Right renal pelvis (tissue), 4 donors: ENCODE measurements at regions not wholly inside any gene's neighbourhood (a gene's known extent, or its start where the extent isn't known, plus 50 kb on each side); places are given as distances from the start of the nearest gene placed in this dataset.

Experiments
- DNase-seq, 4 donors: peaks; one replicate each; pipeline ENCODE4 v3.0.0-alpha.2; 2013; ENCODE audit warnings: low read depth in 4 of 4, low spot score in 3 of 4, missing footprints in 1 of 4

DNA sequence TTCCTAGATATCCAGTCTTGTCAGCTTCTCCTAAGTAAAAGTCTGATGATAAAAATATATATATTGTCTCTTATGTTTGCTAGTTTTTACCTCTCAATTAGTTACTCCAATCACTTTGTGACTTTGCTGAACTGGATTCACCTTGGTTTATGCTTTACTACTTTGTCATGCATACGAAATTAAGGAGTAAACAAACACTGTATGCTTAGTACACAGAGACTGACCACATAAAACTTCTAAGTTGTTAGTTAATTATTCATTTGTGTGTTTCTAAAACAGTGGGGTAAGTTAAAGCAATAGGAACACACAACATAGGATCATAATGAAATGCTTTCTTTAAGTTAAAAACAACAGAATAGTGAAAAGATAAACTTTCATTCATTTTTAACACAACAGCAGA lies 877.3 kb upstream of the MAP3K7 start:
- DNase-seq = no peak

DNA sequence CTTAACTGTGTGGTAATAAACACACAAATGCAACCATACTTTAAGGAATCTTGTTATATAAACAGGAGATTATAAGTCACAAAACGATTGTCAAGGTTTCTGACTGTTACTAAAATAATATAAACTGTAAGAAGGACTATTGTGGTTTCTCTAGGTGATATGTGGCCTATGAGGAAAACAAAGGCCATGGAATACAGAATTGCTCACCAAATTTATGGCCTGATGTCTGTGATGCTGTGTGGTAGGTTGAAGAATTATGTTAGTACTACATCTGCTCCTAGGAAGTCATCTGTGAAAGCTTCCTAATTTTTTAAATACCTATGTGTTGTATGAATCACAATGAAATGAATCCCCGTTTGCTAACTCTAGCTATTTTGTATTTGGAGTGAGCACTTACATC lies 875.4 kb upstream of the MAP3K7 start:
- no peak for DNase-seq

DNA sequence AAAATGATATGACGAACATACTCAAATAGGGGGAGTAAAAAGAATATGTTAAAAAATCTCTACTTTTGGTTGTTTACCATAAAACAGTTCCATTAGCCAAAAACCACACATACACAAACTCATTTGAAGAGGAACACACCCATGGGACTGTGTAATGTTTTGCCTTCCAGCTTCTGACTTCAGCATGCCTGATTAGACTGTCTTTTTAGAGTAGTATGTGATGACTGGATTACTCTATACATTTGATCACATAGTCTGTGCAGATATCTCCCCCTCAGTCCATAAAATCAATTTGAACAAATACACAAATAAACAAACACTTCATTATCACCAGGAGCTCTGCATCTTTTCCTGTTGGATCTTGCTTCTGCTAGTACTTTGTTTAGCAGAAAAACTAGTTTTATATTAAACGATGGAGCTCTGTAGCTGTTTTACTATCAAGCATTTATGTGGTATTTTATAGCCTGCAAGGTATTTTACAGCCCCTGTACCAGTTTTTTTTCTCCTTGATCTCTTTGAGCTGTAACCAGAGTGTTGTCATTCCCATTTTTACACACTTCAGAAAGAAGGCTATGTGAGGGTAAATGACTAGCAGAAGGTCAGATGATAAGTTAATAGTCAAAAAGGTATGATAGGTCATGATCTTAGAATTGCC lies 866.5 kb upstream of the MAP3K7 start:
- DNase-seq = no peak

DNA sequence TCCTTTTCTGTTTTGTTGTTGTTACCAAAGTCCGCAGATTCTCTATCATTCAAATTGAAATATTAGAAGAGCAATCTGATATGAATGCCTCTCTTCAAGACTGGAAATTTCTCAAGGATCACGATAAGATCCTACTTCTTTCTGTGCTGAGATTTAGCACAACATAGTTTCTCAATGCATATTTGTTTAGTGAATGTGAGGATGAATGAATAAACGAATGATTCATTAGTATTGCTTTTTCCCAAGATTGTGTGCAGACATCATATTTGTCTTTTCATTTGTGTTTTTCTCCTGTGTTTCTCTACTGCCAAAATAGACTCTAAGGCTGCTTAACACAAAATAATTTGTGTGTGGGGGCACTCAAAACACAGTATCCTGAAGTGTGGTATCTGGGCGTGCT lies 862.7 kb upstream of the MAP3K7 start:
- DNase-seq = no peak

DNA sequence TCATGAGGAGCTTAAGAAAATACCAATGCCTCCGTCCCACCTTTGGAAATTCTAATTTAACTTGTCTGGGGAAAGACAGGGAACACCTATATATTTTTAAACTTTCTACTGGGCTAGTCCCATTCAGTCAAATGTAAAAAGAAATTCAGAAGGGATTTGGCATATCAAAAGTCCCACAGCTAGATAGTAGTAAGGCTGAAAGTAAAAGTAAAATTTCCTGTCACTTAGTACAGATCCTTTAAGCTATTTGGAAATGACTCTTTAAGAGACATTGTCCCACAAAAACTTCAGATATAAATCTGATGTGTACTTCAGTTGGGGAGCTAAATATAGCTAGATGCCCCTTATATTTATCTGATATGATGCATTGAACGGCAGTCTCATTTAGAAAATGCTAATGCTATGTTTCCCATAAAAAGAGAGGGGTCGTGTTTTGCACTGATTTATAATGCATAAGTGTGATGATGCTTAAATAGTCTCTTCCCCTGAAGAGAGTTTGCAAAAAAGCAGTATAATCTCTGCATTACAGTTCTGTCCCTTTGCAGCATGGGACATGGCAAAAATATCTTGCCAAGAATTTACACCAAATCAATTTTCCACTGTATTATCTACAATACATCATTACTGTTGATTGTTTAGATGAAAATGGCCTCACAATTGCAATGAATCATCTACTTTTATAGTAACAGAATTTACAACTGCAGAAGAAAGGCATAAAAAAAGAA lies 860.8 kb upstream of the MAP3K7 start:
- no peak for DNase-seq

DNA sequence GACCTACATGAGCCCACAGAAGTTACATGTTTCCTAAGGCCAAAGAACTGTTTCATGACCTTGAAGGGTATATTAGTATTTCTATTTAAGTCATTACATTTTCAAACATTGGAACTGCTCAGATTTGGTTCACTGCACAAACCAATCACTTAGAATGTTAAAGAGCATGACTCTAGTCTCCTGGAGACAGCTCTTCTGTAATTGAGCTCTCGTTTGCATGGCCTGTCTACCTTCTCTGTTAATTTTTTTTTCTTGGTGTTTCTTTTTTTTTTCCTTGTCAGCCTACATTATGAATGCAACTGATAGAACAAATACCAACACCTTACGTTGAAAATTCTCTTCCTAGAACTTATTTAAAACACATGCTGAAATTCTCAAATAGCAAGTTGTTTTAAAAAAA lies 860.2 kb upstream of the MAP3K7 start:
- DNase-seq = no peak

DNA sequence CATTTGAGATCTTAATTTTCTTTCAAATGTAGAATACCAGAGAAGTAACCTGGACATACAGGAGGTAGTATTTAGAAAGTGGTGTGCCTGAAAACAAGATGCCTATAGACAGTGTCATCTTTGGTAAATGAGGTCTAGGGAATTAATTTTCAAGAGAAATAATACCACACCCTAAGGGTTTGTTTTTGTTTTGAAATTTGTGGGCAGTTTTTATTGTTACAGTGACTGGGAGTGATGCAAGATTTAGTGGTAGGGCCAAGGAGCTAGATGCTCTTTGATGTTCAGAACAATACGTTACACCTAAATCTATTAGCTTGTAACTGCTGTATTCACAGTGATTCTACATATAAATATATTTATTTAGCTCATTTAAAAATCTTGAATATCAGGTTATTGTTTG lies 856.5 kb upstream of the MAP3K7 start:
- no peak for DNase-seq

DNA sequence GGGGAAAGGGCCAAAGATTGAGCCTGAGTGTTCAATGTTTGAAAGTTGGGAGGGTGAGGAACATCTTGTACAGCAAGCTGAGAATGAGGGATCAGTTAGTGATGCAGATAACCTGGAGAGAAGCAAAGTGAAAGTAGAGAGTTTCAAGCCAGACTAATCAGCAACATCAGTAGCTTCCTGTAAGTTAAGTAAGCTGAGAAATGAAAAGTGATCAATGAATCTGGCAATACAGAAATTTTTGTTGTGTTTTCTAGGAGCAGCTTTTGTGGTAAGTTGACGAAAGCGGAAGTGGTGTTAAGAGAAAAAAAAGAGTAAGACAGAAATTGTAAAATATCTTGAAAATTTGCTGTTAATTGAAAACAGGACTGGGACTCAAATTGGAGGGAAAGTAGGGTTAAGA lies 855.5 kb upstream of the MAP3K7 start:
- no peak for DNase-seq

DNA sequence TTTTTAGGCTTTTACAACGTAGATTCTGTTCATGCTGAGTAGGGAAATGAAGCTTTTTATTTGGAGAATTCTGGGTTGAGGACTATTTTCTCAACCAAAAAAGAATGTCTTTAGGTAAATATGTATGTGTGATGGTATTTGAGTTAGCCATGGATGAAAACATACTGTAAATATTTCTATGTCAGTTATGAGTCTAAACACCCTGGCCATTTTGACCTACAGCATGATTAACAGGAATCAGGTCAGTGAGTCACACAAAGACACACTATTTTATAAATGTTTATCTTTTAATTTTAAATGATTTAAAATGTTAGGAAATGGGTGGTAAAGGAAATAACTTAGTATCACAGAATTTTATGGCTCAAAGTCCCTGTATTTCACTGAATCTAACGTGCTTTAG lies 851.7 kb upstream of the MAP3K7 start:
- no peak for DNase-seq

DNA sequence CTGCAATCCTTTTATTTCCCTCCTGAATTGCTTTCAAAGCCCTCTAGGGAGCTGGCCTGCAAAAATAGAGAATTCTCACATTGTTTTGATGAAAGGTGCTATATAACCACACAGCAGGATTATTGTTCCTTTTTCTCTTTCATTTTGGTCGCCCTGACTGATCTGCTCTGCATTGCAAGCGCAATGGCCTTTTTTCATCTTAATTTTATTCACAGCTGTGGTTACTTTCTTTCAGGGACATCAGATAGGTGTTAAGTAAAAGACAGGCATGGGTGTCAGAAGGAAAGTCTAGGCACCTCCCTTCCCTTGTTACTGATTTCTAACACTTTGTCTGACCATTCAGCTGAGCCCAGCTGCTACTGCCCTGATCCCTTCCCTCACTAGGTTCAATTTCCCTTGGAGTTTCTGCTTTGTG lies 850.5 kb upstream of the MAP3K7 start:
- no peak for DNase-seq

DNA sequence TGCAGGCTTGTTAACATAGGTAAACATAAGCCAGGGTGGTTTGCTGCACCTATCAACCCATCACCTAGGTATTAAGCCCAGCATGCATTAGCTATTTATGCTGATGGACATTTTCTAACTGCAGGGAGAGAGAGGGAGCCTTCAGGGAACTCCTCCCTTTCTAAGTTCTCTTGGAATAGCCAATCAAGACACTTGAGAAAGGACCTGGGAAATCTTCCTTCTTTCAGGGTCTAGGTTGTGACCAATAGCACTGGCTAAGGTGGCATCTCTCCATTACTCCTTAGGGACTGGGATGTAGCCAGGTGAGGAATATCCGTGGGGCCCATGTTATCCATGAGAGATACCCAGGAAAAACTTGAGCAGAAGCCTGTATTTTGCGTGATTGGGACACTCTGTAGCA lies 849.6 kb upstream of the MAP3K7 start:
- DNase-seq = no peak

DNA sequence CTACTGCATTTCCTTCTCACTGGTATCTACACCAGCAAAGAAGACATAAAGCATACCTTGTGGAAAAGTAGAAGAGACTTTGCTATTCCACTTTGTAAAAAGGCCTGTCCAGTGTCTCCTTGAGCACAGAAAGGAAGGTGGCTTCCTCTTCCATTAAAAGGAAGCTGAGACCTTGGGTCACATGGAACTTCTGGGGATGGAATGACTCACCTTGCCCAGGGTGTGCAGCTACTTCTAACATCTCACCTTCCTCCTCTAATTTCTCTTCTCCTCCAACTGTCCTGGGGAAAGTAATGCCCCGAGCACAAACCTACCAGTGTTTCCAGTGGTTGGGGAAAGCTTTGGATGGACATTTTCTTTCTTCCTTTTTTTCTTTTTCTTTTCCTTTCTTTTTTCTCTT lies 848.8 kb upstream of the MAP3K7 start:
- no peak for DNase-seq

DNA sequence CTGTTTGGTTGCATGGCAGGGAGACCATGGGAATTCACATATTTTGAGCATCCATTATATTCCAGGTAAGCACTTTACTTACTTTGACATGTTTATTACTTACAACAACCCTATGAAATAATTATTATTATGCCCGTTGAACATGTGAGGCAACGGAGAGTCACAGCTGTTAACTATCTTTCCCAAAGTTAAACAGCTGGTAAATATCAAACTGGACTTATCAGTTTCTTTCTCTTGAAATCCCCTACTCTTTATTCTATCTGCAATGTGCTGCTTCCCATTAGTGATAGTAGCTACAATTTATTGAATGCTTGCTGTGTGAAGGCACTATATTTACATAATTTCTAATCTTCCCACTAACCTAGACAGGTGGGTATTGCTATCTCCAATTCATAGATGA lies 847.7 kb upstream of the MAP3K7 start:
- DNase-seq = no peak

DNA sequence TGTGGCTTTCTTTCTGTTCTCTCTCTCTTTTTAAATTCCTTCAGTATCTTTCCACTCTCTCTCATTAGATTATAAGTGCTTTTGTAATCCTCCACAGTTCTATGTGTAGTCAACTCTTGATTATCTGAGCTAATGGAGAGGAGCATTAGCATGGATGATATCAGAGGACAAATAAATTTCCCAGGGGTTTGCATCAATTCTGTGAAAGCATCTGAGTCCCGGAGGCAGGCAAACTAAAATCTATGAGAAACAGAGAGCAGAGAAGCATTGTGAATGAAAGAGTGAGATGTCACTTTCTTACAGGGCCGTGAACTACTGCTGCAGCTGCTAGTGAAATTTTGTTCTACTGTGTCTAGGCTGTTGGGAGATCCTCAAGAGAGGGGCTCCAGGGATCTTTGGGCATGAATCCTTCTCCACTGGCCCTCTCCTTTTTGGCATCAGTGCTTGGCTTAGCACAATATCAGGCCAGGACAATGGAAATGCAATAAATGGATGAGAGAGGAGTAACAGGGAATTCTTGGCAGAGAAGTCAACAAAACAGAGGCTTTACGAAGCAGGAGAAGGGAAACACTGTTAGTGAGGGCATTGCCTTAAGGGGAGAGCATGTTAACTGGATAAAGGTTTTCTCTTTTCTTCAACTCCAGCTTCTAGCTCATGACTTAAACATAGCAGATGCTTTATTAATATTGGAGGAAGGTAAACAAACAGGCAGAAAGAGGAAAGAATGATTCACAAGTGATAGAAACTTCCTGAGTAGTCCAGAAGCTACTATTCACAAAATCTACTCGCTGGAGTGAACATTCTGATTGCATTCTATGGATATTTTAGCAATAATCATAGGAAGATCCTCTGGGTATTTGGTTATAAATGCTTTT lies 847.0 kb upstream of the MAP3K7 start:
- DNase-seq = no peak

DNA sequence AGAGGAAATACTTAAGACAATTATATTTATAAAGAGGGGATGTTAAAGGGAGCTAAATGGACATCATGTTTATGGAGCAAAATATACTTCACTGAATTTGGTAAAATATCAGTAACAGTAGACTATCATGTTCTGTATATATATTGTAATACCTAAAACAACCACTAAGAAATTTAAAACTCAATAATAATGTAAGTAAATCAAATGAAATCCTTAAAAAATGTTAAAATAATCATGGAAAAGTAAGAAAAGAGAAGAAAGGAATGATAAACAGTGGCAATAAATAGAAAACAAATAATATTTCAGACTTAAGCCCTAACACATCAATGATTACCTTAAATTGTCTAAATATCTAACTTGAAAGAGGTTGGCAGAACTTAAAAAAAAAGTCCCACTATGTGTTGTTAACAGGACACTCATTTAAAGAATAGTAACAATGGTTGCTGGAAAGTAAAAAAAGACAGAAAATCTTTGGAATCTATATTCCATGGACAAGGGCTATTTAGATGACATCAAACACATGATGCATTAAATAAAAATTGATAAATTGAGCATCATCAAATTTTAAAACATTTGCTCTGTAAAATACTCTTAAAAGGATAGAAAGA lies 842.2 kb upstream of the MAP3K7 start:
- no peak for DNase-seq

DNA sequence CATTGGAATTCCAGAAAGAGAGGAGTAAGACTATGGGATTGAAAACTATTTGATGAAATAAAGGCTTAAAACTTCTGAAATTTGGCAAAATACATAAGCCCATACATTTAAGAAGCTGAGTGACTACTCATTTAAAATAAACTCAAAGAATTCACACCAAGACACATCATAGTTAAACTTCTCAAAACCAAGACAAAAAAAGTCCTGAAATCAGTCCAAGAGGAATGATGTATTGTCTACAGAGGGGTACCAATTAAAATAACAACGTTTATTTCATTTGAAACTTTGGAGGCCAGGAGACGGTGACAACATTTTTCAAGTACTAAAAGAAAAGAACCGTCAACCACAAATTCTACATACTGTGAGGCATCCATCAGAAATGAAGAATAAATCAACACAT lies 841.4 kb upstream of the MAP3K7 start:
- DNase-seq = no peak

DNA sequence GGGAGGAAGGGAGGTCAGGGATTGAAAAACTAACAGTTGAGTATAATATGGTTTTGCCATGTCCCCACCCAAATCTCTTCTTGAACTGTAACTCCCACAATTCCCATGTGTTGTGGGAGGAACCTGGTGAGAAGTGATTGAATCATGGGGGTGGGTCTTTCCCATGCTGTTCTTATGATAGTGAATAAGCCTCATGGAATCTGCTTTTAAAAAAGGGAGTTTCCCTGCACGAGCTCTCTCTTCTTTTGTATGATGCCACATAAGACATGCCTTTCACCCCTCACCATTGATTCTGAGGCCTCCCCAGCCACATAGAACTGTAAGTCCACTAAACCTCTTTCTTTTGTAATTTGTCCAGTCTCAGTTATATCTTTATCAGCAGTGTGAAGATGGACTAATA lies 833.4 kb upstream of the MAP3K7 start:
- DNase-seq = no peak

DNA sequence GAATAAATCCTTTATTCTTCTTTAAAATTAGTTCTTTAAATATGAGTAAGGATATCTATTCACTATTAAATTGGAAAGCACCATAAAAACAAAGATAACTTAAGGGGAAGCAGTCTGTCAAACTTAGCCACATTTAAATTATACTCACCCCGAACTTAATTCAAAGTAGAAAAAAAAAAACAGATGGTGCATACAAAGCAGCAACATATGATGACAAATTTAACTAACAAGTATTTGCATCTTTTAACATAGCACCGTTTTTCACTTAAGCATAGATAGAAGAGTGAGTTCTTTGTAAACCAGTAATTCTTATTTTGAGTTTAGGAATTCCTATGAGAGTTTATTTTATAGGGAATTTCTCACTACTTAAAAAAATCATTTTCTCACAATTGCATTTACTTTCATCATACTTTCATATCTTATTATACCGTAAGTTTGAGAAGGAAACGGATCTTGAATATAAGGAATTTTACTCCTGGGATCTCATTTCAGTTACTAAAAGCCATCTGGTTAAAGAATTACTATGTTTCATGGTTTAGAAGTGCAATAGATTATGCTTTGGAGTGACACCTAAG lies 828.2 kb upstream of the MAP3K7 start:
- no peak for DNase-seq

DNA sequence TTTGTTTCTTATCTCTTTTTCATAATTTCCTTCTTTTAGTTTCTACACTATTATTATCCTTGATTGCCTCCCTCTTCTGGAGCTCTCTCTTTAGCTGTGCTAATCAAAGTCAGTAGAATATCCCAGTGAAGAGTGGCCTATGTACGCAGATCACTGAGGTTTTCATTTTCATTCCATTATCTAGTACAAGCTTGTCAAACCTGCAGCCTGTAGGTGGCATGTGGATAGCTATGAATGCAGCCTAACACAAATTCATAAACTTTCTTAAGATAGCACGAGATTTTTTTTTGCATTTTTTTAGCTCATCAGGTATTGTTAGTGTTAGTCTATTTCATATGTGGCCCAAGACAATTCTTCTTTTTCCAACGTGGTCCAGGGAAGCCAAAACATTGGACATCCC lies 825.7 kb upstream of the MAP3K7 start:
- DNase-seq = no peak

DNA sequence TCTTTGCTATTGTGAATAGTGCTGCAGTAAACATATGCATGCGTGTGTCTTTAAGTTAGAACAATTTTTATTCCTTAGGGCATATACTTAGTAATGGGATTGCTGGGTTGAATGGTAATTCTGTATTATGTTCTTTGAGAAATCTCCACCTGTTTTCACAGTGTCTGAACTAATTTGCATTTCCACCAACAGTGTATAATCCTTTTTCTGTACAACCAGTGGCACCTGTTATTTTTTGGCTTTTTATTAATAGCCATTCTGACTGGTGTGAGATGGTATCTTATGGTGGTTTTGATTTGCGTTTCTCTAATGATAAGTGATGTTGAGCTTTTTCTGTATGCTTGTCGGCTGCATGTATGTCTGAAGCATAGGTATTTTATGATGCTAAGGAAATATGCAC lies 820.8 kb upstream of the MAP3K7 start:
- no peak for DNase-seq

DNA sequence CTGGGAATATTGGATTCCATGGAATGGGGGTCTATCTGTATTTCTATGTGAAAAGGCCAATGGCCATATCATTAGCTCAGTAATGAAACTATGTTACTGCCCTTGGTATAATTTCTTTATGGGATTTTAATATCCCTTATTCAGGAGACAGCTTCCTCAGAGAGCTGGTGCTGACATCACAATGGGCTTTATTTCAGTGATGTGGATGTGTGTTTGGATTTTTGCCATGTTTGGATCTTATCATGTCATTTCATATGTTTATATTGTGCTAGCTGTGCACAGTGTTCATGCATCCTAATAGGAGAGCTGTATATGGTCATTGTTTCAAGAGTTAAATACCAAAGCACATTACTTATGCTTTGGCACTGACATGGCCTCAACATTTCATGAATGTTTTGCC lies 806.1 kb upstream of the MAP3K7 start:
- no peak for DNase-seq
